ENCODE measurements at regions not wholly inside any gene's neighbourhood (a gene's known extent, or its start where the extent isn't known, plus 50 kb on each side); places are given as distances from the start of the nearest gene placed in this dataset.
A peak's percentile ranks its signal among the peaks of the same experiment; 100 is the strongest.

DNA sequence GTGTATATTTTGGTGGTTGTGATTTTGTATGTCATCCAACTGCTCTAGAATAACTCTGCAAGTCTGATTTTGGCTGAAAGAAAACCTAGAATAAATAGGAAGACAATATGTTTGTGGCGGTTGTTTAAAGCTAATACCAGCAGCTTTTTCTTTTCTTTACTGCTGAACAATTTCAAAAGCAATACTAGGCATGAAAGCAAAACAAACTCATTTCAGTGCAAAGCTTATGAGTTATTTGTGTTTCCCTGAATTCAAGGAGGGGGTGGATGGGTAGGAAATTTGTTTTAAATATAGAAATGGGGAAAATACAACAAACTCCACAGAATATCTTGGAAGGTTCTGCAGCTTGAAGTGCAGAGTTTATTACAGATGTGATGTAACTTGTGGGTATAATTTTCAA lies 1041.9 kb upstream of the NR2F2 start:
- H3K27me3 ChIP-seq (ENCODE audit: insufficient read depth, poor library complexity, severe bottlenecking), result no peaks in the 10 kb centered on the region
- no peak for DNase-seq (ENCODE audit: low read depth in 1 of 2, low spot score in 1 of 2)
- H3K27ac ChIP-seq (replicated peaks), result no peak overlapping the region
- no peak overlapping the region for H3K4me3 ChIP-seq (replicated peaks; ENCODE audit: insufficient read depth, low read length)
- TF ChIP-seq, protein P1, sequence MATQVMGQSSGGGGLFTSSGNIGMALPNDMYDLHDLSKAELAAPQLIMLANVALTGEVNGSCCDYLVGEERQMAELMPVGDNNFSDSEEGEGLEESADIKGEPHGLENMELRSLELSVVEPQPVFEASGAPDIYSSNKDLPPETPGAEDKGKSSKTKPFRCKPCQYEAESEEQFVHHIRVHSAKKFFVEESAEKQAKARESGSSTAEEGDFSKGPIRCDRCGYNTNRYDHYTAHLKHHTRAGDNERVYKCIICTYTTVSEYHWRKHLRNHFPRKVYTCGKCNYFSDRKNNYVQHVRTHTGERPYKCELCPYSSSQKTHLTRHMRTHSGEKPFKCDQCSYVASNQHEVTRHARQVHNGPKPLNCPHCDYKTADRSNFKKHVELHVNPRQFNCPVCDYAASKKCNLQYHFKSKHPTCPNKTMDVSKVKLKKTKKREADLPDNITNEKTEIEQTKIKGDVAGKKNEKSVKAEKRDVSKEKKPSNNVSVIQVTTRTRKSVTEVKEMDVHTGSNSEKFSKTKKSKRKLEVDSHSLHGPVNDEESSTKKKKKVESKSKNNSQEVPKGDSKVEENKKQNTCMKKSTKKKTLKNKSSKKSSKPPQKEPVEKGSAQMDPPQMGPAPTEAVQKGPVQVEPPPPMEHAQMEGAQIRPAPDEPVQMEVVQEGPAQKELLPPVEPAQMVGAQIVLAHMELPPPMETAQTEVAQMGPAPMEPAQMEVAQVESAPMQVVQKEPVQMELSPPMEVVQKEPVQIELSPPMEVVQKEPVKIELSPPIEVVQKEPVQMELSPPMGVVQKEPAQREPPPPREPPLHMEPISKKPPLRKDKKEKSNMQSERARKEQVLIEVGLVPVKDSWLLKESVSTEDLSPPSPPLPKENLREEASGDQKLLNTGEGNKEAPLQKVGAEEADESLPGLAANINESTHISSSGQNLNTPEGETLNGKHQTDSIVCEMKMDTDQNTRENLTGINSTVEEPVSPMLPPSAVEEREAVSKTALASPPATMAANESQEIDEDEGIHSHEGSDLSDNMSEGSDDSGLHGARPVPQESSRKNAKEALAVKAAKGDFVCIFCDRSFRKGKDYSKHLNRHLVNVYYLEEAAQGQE (IDR thresholded peaks at IDR 0.05; ENCODE audit: insufficient replicate concordance, low read depth), result no peak
- TF ChIP-seq POLR2AphosphoS5 (IDR thresholded peaks at IDR 0.05; ENCODE audit: low read depth) (no peak), GABPA (IDR thresholded peaks at IDR 0.05; ENCODE audit: low read depth) (no peak), SPI1 (IDR thresholded peaks at IDR 0.05; ENCODE audit: borderline replicate concordance, low read depth) (no peak)
- TF ChIP-seq, protein P2, sequence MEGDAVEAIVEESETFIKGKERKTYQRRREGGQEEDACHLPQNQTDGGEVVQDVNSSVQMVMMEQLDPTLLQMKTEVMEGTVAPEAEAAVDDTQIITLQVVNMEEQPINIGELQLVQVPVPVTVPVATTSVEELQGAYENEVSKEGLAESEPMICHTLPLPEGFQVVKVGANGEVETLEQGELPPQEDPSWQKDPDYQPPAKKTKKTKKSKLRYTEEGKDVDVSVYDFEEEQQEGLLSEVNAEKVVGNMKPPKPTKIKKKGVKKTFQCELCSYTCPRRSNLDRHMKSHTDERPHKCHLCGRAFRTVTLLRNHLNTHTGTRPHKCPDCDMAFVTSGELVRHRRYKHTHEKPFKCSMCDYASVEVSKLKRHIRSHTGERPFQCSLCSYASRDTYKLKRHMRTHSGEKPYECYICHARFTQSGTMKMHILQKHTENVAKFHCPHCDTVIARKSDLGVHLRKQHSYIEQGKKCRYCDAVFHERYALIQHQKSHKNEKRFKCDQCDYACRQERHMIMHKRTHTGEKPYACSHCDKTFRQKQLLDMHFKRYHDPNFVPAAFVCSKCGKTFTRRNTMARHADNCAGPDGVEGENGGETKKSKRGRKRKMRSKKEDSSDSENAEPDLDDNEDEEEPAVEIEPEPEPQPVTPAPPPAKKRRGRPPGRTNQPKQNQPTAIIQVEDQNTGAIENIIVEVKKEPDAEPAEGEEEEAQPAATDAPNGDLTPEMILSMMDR (IDR thresholded peaks at IDR 0.05; ENCODE audit: insufficient read depth, low read length), result no peak

DNA sequence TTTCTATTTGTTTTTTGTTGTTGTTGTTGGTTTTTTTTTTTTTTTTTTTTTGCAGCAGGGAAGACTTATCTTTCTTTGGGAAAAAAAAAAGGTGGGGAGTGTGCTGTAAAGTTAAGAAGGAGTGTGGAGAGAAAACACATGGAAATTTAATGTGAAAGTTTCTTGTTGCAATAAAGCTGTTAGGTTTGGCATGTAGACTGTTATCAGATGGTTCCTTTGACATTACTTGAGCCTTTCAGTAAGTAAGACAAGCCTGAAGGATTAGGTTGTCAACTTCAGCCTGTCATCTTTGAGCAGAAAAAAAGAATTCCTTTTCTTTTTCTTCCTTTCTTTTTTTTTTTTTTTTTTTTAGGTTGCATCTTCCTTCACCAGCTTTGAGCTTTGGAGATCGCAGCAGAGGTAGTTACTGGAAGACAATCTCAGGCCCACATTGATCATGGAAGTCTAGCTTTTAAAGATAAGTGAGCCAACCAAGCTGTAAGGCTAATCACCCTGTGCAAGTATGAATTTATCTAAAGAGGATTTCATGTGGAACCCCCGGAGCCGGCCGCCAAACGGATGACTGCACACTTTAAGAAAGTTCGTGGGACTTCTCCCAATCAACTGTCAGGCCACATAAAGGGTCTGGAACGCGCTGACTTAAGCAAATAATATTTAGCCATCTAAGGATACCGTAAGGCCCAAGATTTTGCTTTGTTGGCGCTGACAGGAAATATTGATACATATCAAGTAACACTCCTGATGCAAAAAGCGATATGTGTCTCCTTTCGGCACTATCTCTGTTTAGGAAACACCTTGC lies 1040.1 kb upstream of the NR2F2 start:
- no peaks in the 10 kb centered on the region for H3K27me3 ChIP-seq (ENCODE audit: insufficient read depth, poor library complexity, severe bottlenecking)
- no peak overlapping the region for H3K27ac ChIP-seq (replicated peaks)
- TF ChIP-seq, protein P2 (IDR thresholded peaks at IDR 0.05; ENCODE audit: insufficient read depth, low read length), result no peak
- TF ChIP-seq, protein P1 (IDR thresholded peaks at IDR 0.05; ENCODE audit: insufficient replicate concordance, low read depth), result no peak
- TF ChIP-seq SPI1 (IDR thresholded peaks at IDR 0.05; ENCODE audit: borderline replicate concordance, low read depth), result no peak
- TF ChIP-seq POLR2AphosphoS5 (IDR thresholded peaks at IDR 0.05; ENCODE audit: low read depth), result no peak
- TF ChIP-seq GABPA (IDR thresholded peaks at IDR 0.05; ENCODE audit: low read depth), result no peak
- no peak for DNase-seq (ENCODE audit: low read depth in 1 of 2, low spot score in 1 of 2)
- no peak overlapping the region for H3K4me3 ChIP-seq (replicated peaks; ENCODE audit: insufficient read depth, low read length)

DNA sequence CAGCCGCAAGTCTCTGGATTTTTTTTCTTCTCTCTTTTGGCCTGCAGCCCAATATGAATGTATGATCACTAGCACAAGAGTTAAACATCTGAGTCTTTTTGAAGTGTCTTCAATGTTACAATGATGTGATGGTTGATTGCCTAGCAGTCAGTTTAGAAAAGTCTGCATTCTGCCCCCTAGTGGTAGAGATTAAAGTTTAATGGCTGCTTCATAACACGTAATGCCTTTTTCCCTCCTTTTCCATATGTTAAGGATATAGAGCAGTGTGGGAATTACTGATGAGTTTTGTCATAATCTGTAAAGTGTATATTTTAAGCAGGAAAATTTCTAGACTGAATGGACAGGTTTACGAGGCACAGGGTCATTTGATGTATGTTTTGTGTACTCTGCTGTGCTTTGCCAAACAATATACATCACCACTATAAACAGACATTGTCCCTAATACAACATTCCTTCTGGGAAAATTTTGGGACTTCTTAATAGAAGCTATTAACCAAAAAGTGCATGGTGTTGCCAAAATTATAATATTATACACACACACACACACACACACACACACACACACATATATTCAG lies 1038.5 kb upstream of the NR2F2 start:
- no peak for TF ChIP-seq GABPA (IDR thresholded peaks at IDR 0.05; ENCODE audit: low read depth)
- no peak for TF ChIP-seq SPI1 (IDR thresholded peaks at IDR 0.05; ENCODE audit: borderline replicate concordance, low read depth)
- TF ChIP-seq, protein P1 (IDR thresholded peaks at IDR 0.05; ENCODE audit: insufficient replicate concordance, low read depth), result no peak
- TF ChIP-seq POLR2AphosphoS5 (IDR thresholded peaks at IDR 0.05; ENCODE audit: low read depth), result no peak
- DNase-seq (ENCODE audit: low read depth in 1 of 2, low spot score in 1 of 2), result peak in 1 of 2 experiments; percentile 26
- Histone ChIP-seq H3K27ac (replicated peaks) (no peak overlapping the region), H3K27me3 (ENCODE audit: insufficient read depth, poor library complexity, severe bottlenecking) (no peaks in the 10 kb centered on the region), H3K4me3 (replicated peaks; ENCODE audit: insufficient read depth, low read length) (no peak overlapping the region)
